Astrocyte (in vitro differentiated cells and primary cell): ENCODE measurements at regions not wholly inside any gene's neighbourhood (a gene's known extent, or its start where the extent isn't known, plus 50 kb on each side); places are given as distances from the start of the nearest gene placed in this dataset.

Experiments used
- EZH2 ChIP-seq: IDR thresholded peaks from 2 replicates; pipeline ENCODE4 v1.6.1; 2012; ENCODE audit warnings: mild to moderate bottlenecking, low read length, inconsistent platforms; ENCODE audit not compliant: insufficient read depth
- TF ChIP-seq, protein P1 (sequence below): IDR thresholded peaks from 2 replicates; pipeline ENCODE4 v1.5.1; 2011; ENCODE audit warnings: low read depth, mild to moderate bottlenecking, inconsistent platforms, low read length, moderate library complexity; ENCODE audit not compliant: insufficient read depth

DNA sequence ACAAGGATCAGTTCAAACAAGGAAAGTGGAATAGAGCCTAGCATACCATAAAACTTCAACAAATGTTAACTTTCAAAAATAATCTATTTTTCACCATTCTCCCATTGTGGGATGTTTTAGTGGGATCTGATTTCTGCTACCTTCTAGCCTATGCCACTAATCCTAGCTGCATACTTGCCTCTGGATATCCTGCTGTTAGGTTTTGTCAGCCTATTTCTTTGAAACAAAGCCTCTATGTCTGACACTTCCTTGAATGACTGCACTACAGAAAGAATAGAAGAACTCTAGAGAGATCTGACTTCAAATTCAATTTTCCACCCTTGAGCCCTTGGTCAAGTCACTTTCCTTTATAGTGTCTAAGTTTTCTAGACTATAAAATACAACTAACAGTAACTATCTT is 291.5 kb downstream of the PTH2R start:
- TF ChIP-seq, protein P1, sequence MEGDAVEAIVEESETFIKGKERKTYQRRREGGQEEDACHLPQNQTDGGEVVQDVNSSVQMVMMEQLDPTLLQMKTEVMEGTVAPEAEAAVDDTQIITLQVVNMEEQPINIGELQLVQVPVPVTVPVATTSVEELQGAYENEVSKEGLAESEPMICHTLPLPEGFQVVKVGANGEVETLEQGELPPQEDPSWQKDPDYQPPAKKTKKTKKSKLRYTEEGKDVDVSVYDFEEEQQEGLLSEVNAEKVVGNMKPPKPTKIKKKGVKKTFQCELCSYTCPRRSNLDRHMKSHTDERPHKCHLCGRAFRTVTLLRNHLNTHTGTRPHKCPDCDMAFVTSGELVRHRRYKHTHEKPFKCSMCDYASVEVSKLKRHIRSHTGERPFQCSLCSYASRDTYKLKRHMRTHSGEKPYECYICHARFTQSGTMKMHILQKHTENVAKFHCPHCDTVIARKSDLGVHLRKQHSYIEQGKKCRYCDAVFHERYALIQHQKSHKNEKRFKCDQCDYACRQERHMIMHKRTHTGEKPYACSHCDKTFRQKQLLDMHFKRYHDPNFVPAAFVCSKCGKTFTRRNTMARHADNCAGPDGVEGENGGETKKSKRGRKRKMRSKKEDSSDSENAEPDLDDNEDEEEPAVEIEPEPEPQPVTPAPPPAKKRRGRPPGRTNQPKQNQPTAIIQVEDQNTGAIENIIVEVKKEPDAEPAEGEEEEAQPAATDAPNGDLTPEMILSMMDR = no peak
- TF ChIP-seq EZH2 = no peak
